ENCODE measurements at regions not wholly inside any gene's neighbourhood (a gene's known extent, or its start where the extent isn't known, plus 50 kb on each side); places are given as distances from the start of the nearest gene placed in this dataset.

DNA sequence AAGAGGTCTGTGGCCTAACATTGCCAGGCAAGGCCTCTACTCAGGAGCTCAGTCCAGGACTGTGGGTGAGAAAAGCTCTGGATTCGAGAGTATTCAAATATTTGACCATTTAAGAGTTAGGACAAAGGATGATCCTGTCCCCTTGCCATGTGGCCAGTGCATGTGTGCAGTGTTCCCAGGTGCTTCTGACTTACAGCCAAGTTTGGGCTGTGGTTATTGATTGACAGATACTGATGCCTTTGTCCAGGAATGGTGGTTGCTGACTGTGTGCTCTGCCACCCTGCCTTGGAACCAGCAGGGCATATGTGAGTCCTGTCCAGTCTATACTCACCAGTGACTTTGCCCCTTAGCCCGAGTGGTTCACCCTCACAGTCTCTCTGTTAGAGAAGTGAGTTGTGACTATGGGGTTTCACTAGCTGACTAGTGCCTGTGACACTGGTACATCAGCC, 51.9 kb downstream of the GARRE1 start:
- H3K4me2 ChIP-seq: no peak overlapping the region
- no peaks in the 10 kb centered on the region for H3K9me3 ChIP-seq
- CTCF ChIA-PET: interaction anchor here (0.7 to 1.7 kb wide), 4 partner anchors 14 to 61 kb away, joined by 3 to 6 read pairs (median 3); no protein-coding TSS in a partner anchor
- DNase-seq (ENCODE audit: low read depth in 1 of 2, low spot score in 1 of 2): no peak
- TF ChIP-seq HOXB13 (CRISPR knock-in tag; IDR thresholded peaks at IDR 0.05; ENCODE audit: low read depth): no peak
- no peak for TF ChIP-seq CHD4 (IDR thresholded peaks at IDR 0.05; ENCODE audit: borderline replicate concordance)
- TF ChIP-seq TFCP2L1 (CRISPR knock-in tag; IDR thresholded peaks at IDR 0.05): no peak
- TF ChIP-seq RCOR1 (IDR thresholded peaks at IDR 0.05; ENCODE audit: low read depth, low read length): no peak
- TF ChIP-seq POLR2A (IDR thresholded peaks at IDR 0.05; ENCODE audit: low read length): no peak
- TF ChIP-seq SREBF2 (IDR thresholded peaks at IDR 0.05): no peak
- TF ChIP-seq JUN (IDR thresholded peaks at IDR 0.05): no peak
- no peak for TF ChIP-seq HOXA7 (CRISPR knock-in tag; IDR thresholded peaks at IDR 0.05)
- TF ChIP-seq TP53 (CRISPR knock-in tag; IDR thresholded peaks at IDR 0.05): no peak
- TF ChIP-seq, protein P1, sequence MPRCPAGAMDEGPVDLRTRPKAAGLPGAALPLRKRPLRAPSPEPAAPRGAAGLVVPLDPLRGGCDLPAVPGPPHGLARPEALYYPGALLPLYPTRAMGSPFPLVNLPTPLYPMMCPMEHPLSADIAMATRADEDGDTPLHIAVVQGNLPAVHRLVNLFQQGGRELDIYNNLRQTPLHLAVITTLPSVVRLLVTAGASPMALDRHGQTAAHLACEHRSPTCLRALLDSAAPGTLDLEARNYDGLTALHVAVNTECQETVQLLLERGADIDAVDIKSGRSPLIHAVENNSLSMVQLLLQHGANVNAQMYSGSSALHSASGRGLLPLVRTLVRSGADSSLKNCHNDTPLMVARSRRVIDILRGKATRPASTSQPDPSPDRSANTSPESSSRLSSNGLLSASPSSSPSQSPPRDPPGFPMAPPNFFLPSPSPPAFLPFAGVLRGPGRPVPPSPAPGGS (IDR thresholded peaks at IDR 0.05): no peak
- no peak for TF ChIP-seq ZFP36 (IDR thresholded peaks at IDR 0.05; ENCODE audit: borderline replicate concordance, partially characterized antibody)
- no peak for TF ChIP-seq RNF2 (IDR thresholded peaks at IDR 0.05; ENCODE audit: borderline replicate concordance, low read depth)
- TF ChIP-seq HEYL (CRISPR knock-in tag; IDR thresholded peaks at IDR 0.05): no peak
- TF ChIP-seq MYC (IDR thresholded peaks at IDR 0.05; ENCODE audit: borderline replicate concordance, low read length): no peak
- TF ChIP-seq, protein P2, sequence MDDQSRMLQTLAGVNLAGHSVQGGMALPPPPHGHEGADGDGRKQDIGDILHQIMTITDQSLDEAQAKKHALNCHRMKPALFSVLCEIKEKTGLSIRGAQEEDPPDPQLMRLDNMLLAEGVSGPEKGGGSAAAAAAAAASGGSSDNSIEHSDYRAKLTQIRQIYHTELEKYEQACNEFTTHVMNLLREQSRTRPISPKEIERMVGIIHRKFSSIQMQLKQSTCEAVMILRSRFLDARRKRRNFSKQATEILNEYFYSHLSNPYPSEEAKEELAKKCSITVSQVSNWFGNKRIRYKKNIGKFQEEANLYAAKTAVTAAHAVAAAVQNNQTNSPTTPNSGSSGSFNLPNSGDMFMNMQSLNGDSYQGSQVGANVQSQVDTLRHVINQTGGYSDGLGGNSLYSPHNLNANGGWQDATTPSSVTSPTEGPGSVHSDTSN (IDR thresholded peaks at IDR 0.05): no peak
- TF ChIP-seq RFX5 (IDR thresholded peaks at IDR 0.05): no peak
- TF ChIP-seq KDM1A (IDR thresholded peaks at IDR 0.05; ENCODE audit: low read depth): no peak
- TF ChIP-seq MAFK (IDR thresholded peaks at IDR 0.05; ENCODE audit: partially characterized antibody): no peak
- TF ChIP-seq CHD2 (IDR thresholded peaks at IDR 0.05; ENCODE audit: low read length, partially characterized antibody): no peak
- TF ChIP-seq EHF (CRISPR knock-in tag; IDR thresholded peaks at IDR 0.05): no peak
- H3K27ac ChIP-seq: 0 out of 6 replicates have a peak overlapping the region, but pooled peaks of 1 of the 2 experiments have one; percentile 3
- no peak for FAIRE-seq
- H3K4me3 ChIP-seq: no peak overlapping the region
- POLR2A ChIA-PET: no interaction called here
- peaks cover 6% of the 10 kb centered on the region; the same call in 2 of the 3 replicates for H3K4me1 ChIP-seq
- 58% methylated on average over 2 of the region's 2 CpGs for WGBS (ENCODE audit: missing lambda C conversion rate)
- ATAC-seq: peak; percentile 19 to 45; a peak in 4 of 6 replicates

DNA sequence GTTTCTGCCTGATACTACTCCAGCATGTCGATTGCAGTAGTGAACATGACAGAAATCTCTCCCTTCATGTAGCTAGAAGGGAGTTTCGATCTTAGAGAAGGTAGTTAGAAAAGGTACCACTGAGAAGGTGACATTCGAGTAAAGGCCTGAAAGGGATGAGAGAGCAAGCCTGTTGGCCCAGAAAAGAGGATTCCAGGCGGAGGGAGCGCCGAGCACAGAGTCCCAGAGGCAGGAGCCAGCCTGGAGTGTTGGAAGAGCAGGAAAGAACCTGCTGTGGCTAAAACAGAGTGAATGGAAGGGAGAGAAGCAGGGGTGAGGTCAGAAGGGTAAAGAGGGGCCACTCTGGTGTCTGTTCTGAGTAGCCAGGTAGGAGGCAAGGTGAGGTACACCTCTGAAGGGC, 52.5 kb downstream of the GARRE1 start:
- H3K4me1 ChIP-seq: peaks cover 6% of the 10 kb centered on the region; the same call in 2 of the 3 replicates
- H3K4me2 ChIP-seq: no peak overlapping the region
- TF ChIP-seq, protein P3, sequence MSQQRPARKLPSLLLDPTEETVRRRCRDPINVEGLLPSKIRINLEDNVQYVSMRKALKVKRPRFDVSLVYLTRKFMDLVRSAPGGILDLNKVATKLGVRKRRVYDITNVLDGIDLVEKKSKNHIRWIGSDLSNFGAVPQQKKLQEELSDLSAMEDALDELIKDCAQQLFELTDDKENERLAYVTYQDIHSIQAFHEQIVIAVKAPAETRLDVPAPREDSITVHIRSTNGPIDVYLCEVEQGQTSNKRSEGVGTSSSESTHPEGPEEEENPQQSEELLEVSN (IDR thresholded peaks at IDR 0.05; ENCODE audit: borderline replicate concordance, low read depth): no peak
- TF ChIP-seq KDM1A (IDR thresholded peaks at IDR 0.05; ENCODE audit: low read depth): no peak
- TF ChIP-seq RNF2 (IDR thresholded peaks at IDR 0.05; ENCODE audit: borderline replicate concordance, low read depth): no peak
- TF ChIP-seq NFE2L2 (conservative IDR thresholded peaks at IDR 0.05; ENCODE audit: low read length): no peak
- TF ChIP-seq MAFK (IDR thresholded peaks at IDR 0.05; ENCODE audit: partially characterized antibody): no peak
- no peak for TF ChIP-seq CBX2 (IDR thresholded peaks at IDR 0.05; ENCODE audit: borderline replicate concordance, low read depth)
- TF ChIP-seq ZSCAN20 (CRISPR knock-in tag; IDR thresholded peaks at IDR 0.05): no peak
- TF ChIP-seq, protein P2 (IDR thresholded peaks at IDR 0.05): no peak
- no peak for TF ChIP-seq NPAS2 (CRISPR knock-in tag; IDR thresholded peaks at IDR 0.05; ENCODE audit: borderline replicate concordance)
- no peak for TF ChIP-seq TP53 (CRISPR knock-in tag; IDR thresholded peaks at IDR 0.05)
- H3K4me3 ChIP-seq: no peak overlapping the region
- H3K9me3 ChIP-seq: no peaks in the 10 kb centered on the region
- ATAC-seq (no peak; a peak in 1 of 6 replicates), FAIRE-seq (no peak), DNase-seq (ENCODE audit: low read depth in 1 of 2, low spot score in 1 of 2) (no peak)
- CTCF ChIA-PET: interaction anchor here (1.0 to 1.6 kb wide), 2 partner anchors 10 to 24 kb away, joined by 3 read pairs; no protein-coding TSS in a partner anchor
- POLR2A ChIA-PET: no interaction called here
- 81% methylated on average over 6 of the region's 6 CpGs for WGBS (ENCODE audit: missing lambda C conversion rate)
- H3K27ac ChIP-seq: no peak overlapping the region

Measured in A549 (cell line).